ENCODE measurements at regions not wholly inside any gene's neighbourhood (a gene's known extent, or its start where the extent isn't known, plus 50 kb on each side); places are given as distances from the start of the nearest gene placed in this dataset.

- TF ChIP-seq CTCF (IDR thresholded peaks at IDR 0.05; ENCODE audit: low read depth, low read length) (no peak), EZH2phosphoT487 (IDR thresholded peaks at IDR 0.05; ENCODE audit: low read depth) (no peak)
Measured at GRCh38 chr2:61750624-61751023, 103.2 kb downstream of the FAM161A start.
